Activated T-cell treated with anti-CD3 and anti-CD28 coated beads, Interleukin-2, amount 50 U/mL, for 72 hours (primary cell): ENCODE measurements at regions not wholly inside any gene's neighbourhood (a gene's known extent, or its start where the extent isn't known, plus 50 kb on each side); places are given as distances from the start of the nearest gene placed in this dataset.

ENCODE experiments used
- ATAC-seq, 2 donors: fragments of 150-1000 bp; cut with Tn5 transposase; replicated peaks in 1 of 2; 2 replicates each; pipeline ENCODE4 v1.10.0; 2021; ENCODE audit warnings: moderate library complexity in 2 of 2, mild to moderate bottlenecking in 1 of 2
- DNase-seq, 2 donors: peaks; one replicate each; pipeline ENCODE4 v3.0.0; 2021 to 2022; ENCODE audit warnings: mixed read lengths in 1 of 2
- H3K27ac Mint-ChIP-seq: one replicate; pipeline ENCODE4 v1.8.0; 2022; ENCODE audit warnings: mild to moderate bottlenecking, moderate library complexity, mixed read lengths
- H3K27me3 Mint-ChIP-seq: one replicate; pipeline ENCODE4 v1.8.0; 2022; ENCODE audit warnings: low read depth, mixed read lengths
- H3K36me3 Mint-ChIP-seq, 2 donors: one replicate each; pipeline ENCODE4 v1.8.0; 2022; ENCODE audit warnings: mixed read lengths in 2 of 2, mild to moderate bottlenecking in 1 of 2; ENCODE audit not compliant: insufficient read depth in 2 of 2
- H3K4me1 Mint-ChIP-seq: one replicate; pipeline ENCODE4 v1.8.0; 2022; ENCODE audit warnings: low read depth, mixed read lengths
- H3K4me3 Mint-ChIP-seq, 2 donors: one replicate each; pipeline ENCODE4 v1.8.0; 2022; ENCODE audit warnings: mild to moderate bottlenecking in 2 of 2, mixed read lengths in 2 of 2, moderate library complexity in 2 of 2
- H3K9me3 Mint-ChIP-seq, 2 donors: one replicate each; pipeline ENCODE4 v1.8.0; 2022; ENCODE audit warnings: mixed read lengths in 2 of 2

DNA sequence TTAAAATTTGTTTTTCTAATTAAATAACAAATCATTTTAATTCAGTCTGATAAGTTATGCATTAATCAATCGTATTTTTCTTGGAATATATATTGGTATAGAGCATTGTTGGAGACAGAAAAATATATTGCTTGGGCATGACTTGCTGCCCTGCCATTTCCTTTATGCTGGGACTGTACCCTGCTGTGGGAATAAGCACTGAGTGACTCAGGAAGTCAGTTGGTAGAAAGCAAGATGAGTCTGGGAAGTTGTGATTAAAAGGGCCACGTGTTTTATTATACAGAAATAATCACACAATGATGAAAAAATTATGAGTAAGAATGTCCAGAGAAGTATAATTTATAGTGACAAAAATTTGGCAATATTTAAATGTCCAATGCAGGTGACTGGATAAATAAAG is 139.5 kb downstream of the KIF18A start:
- H3K4me1 Mint-ChIP-seq: no peaks in the 10 kb centered on the region
- DNase-seq (no peak), ATAC-seq (no peak)
- peaks cover 0 to 1% of the 10 kb centered on the region in 2 donors for H3K9me3 Mint-ChIP-seq
- H3K4me3 Mint-ChIP-seq: no peak overlapping the region
- H3K27ac Mint-ChIP-seq: no peak overlapping the region
- H3K27me3 Mint-ChIP-seq: no peaks in the 10 kb centered on the region
- H3K36me3 Mint-ChIP-seq: no peaks in the 10 kb centered on the region

DNA sequence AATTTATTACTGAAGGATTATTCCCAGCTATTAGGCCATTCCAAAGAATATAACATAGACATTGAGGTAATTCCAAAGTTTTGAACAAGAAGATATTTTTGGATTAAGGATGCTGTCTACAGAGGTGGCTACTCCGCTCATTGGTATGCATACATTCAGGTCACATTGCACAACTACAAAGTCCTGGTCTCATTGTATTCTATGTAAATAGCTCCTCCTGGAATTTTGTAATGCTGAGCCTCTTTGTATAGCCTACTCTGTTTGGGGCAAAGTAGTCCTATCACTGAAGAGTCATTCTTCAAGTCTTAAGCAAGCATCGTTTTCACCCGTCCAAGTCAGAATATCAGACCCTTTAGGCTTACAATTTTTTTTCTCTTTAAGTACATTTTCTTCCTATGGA is 142.4 kb downstream of the KIF18A start:
- no peaks in the 10 kb centered on the region for H3K27me3 Mint-ChIP-seq
- no peaks in the 10 kb centered on the region for H3K4me1 Mint-ChIP-seq
- DNase-seq (no peak), ATAC-seq (no peak)
- no peak overlapping the region for H3K27ac Mint-ChIP-seq
- H3K36me3 Mint-ChIP-seq: no peaks in the 10 kb centered on the region
- H3K4me3 Mint-ChIP-seq: no peak overlapping the region
- H3K9me3 Mint-ChIP-seq: peaks cover 0 to 1% of the 10 kb centered on the region in 2 donors

DNA sequence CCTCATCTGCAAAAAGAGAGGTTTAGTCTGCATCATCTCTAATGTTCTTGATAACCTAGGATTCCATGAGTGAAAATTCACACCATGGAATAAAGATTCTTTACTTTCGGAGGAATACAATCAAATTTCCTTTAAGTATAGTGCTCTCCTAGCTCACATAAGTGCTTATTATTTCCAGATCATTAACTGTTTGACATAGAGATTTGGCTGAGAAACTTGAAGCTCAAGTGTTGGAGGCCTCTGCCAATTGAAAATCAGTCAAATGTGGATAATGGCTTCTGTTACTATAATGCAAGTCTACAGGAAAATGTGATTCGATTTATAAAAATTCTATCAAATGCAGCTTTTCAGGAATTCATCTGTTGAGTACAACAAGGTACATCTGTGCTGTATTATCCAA is 144.6 kb downstream of the KIF18A start:
- ATAC-seq: no peak
- H3K27ac Mint-ChIP-seq: no peak overlapping the region
- no peaks in the 10 kb centered on the region for H3K36me3 Mint-ChIP-seq
- H3K9me3 Mint-ChIP-seq: peaks cover 0 to 2% of the 10 kb centered on the region in 2 donors
- no peaks in the 10 kb centered on the region for H3K4me1 Mint-ChIP-seq
- H3K4me3 Mint-ChIP-seq: no peak overlapping the region
- no peak for DNase-seq
- H3K27me3 Mint-ChIP-seq: no peaks in the 10 kb centered on the region

DNA sequence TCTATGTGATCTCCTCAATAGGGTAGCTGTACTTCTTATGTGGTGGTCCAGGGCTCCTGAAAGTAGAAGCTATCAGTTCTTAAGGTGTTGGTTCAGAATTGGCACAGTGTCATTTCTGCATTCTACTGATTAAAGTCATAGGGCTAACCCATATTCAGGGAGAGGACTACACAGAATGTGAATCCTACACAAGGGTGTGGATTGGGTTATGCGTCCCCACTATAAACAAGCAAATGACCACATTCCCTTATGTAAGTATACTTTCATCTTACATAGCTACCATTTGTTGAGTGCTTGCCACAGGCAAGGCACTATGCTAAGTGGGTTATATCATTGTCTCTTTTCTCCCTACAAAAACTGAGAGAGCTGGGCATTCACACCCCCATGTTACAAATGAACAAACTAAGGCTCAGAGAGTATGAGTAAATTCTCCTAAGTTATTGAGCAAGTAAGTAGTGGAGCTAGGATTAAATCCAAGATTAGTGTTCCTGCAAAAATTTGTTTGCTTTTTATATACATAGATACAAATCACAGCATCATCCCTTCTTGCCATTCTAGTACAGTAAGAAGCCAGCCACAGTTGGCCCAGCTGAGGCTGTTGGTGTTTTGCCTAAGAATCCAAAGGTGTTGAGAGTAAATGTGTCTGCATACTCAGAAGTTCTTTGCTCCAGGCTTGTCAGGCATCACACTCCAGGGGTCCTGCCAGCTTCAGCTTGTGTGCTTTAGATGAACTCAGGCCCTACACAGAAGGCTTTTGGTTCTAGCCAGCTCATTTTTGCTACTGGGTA is 157.8 kb downstream of the KIF18A start:
- Mint-ChIP-seq H3K27ac (no peak overlapping the region), H3K36me3 (no peaks in the 10 kb centered on the region), H3K27me3 (no peaks in the 10 kb centered on the region), H3K4me3 (no peak overlapping the region), H3K4me1 (no peaks in the 10 kb centered on the region), H3K9me3 (no peaks in the 10 kb centered on the region)
- DNase-seq (no peak), ATAC-seq (no peak)

DNA sequence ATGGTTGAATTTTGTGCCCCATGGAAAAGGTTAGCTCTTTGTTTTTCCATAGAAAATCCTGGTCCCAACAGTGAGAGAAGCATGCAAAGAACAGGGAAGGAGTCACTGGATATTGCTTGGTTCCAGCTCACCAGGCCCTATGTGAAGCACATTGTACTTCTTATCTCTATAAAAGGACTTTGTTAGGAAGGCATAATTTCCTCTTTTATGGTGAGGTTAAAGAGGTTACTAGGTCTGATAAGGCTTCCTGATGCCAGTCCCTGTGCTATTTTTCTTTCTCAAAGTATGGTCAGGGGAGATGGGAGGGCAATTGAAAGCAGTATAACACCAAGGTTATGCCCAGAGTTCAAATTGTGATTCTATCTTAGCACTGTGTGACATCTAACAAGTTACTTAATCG is 162.6 kb downstream of the KIF18A start:
- peaks cover 0 to 1% of the 10 kb centered on the region in 2 donors for H3K36me3 Mint-ChIP-seq
- no peaks in the 10 kb centered on the region for H3K4me1 Mint-ChIP-seq
- DNase-seq (no peak), ATAC-seq (no peak)
- H3K4me3 Mint-ChIP-seq: no peak overlapping the region
- no peaks in the 10 kb centered on the region for H3K27me3 Mint-ChIP-seq
- no peaks in the 10 kb centered on the region for H3K9me3 Mint-ChIP-seq
- no peak overlapping the region for H3K27ac Mint-ChIP-seq

DNA sequence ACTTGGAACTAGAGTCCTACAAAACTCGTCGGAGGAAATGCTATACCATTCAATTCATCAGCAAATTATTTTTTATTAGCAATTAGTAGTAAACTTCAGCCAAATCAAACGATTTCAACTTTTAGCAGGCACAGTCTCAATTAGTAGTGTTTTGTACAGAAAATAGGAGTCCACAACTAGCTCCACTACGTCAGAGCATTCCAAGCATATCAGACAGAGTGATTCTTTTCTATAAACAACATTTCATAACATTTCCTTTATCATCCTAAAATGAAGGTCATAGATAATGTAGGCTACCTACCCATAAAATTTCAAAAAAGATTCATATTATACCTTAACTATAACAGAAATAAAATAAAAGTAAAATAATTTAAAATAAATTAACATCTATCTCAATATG is 169.9 kb downstream of the KIF18A start:
- Mint-ChIP-seq H3K27me3 (no peaks in the 10 kb centered on the region), H3K27ac (no peak overlapping the region), H3K4me3 (no peak overlapping the region), H3K9me3 (no peaks in the 10 kb centered on the region), H3K36me3 (peaks cover 0 to 4% of the 10 kb centered on the region in 2 donors), H3K4me1 (no peaks in the 10 kb centered on the region)
- ATAC-seq (no peak), DNase-seq (no peak)

DNA sequence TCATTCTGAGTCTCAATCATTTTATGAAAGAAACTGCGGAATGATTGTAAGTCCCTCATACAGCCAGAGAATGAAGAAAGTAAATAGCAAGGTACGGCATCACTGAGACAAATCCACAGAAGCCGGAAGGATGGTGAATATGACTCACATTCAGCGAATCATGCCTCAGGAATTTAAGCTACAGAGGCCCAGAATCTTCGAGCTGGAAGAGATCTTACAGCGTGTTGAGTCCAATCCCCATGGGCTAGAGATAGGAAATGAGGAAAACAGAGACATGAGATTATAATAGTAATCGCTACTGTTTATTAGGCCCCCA is 173.2 kb downstream of the KIF18A start:
- H3K27me3 Mint-ChIP-seq: no peaks in the 10 kb centered on the region
- no peak overlapping the region for H3K4me3 Mint-ChIP-seq
- H3K9me3 Mint-ChIP-seq: peaks cover 0 to 1% of the 10 kb centered on the region in 2 donors
- no peaks in the 10 kb centered on the region for H3K4me1 Mint-ChIP-seq
- H3K36me3 Mint-ChIP-seq: peaks cover 0 to 2% of the 10 kb centered on the region in 2 donors
- H3K27ac Mint-ChIP-seq: no peak overlapping the region
- no peak for DNase-seq
- ATAC-seq: no peak

DNA sequence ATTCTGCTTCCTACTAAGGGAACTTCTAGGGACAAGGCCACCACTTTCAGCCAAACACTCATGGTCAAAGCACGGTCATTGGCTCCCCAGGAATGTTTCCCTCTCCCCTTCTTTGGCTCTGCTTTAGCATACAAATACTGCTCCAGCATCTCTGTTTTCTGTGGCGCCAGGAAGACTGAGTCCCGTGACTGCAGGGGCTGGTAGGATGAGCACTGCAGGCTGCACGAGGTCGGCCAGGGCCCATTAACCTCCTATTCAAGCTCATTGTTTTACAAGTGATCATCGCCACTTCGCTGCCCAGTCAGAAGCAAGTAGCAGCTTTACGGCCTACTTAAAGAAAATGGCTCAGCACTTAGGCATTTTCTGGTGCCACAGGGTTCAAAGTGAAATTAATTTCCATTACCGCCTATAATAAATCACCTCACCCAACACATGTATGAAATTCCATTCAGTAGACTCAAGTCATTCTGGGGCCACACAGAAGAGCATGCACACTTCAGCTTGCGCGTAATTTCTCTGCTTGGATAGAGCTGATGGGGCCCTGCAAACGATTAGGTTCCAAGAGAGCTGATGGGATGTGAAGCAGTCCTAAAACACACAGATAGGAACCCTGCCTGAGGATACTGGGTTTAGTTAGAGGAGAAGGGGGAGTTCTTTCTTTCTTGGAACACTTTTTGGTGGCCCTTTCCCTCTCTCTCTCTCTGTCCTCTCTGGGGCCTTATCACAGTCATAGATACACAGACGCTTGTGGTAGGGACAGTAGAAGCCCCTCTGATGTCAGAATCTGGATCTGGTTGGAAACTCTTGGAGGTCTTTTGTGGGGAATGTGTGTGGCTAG is 173.7 kb downstream of the KIF18A start:
- H3K27ac Mint-ChIP-seq: no peak overlapping the region
- peaks cover 0 to 1% of the 10 kb centered on the region in 2 donors for H3K9me3 Mint-ChIP-seq
- ATAC-seq (no peak), DNase-seq (no peak)
- H3K4me1 Mint-ChIP-seq: no peaks in the 10 kb centered on the region
- H3K27me3 Mint-ChIP-seq: no peaks in the 10 kb centered on the region
- H3K36me3 Mint-ChIP-seq: peaks cover 0 to 2% of the 10 kb centered on the region in 2 donors
- H3K4me3 Mint-ChIP-seq: no peak overlapping the region

DNA sequence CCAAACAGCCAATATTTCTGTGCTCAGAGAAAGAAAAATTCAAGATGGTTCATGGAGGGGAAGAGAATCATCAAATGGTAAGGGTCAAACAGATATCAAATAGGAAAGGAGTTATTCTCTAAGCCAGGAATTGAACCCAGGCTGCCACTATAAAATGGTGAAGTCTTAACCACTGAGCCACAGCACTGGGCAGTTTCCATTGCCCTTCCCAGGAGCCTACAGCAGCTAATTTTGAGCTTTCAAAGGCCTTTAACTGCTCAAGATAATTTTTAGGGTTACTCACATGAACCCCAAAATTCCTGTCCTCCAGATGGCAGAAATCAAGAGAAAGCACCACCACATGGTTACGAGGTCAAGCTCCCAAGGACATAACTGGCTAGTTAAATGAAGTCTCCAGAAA is 176.2 kb downstream of the KIF18A start:
- no peak for ATAC-seq

DNA sequence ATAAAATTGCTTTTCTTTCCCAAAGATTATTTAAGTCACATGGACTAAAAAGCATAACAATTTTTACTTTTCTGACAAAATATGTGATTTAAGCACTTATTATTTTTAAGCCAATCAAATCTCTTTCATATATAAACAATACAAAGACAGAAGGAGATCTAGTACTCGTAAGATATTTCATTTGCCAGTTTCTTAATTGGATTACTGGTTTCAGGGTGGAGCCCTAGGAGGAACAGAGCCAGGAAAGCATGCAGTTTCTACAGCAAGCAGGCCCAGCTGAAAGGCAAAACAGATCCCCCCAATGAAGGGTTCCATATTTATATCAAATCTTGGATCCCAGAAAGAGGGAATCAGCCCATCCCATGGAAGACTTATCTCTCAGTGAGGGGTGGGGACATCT is 177.0 kb downstream of the KIF18A start:
- Mint-ChIP-seq H3K9me3 (peaks cover 0 to 1% of the 10 kb centered on the region in 2 donors), H3K27ac (no peak overlapping the region), H3K27me3 (no peaks in the 10 kb centered on the region), H3K4me3 (no peak overlapping the region), H3K4me1 (no peaks in the 10 kb centered on the region), H3K36me3 (no peaks in the 10 kb centered on the region)
- DNase-seq (no peak), ATAC-seq (no peak)

More for the DNA sequence above, 176.2 kb downstream of the KIF18A start:
- H3K4me3 Mint-ChIP-seq: no peak overlapping the region
- no peaks in the 10 kb centered on the region for H3K4me1 Mint-ChIP-seq
- H3K27me3 Mint-ChIP-seq: no peaks in the 10 kb centered on the region
- no peak overlapping the region for H3K27ac Mint-ChIP-seq
- no peak for DNase-seq
- H3K36me3 Mint-ChIP-seq: no peaks in the 10 kb centered on the region
- H3K9me3 Mint-ChIP-seq: peaks cover 0 to 1% of the 10 kb centered on the region in 2 donors

DNA sequence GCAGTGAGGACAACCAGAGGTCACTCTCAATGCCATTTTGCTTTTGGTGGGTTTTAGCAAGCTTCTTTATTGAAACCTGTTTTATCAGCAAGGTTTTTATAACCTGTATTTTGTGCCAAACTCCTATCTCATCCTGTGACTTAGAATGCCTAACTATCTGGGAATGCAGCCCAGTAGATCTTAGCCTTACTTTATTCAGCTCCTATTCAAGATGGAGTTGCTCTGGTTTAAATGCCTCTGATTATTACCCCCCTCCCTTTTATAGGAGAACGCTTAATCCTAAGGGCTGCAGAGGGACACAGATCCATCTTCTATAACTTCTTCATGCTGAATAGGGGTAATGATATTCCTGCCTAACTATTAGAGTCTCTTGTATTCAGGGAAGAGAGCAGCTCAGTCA is 179.1 kb downstream of the KIF18A start:
- DNase-seq (no peak), ATAC-seq (no peak)
- H3K27me3 Mint-ChIP-seq: no peaks in the 10 kb centered on the region
- H3K36me3 Mint-ChIP-seq: no peaks in the 10 kb centered on the region
- H3K4me1 Mint-ChIP-seq: no peaks in the 10 kb centered on the region
- H3K9me3 Mint-ChIP-seq: peaks cover 0 to 1% of the 10 kb centered on the region in 2 donors
- no peak overlapping the region for H3K27ac Mint-ChIP-seq
- H3K4me3 Mint-ChIP-seq: no peak overlapping the region

DNA sequence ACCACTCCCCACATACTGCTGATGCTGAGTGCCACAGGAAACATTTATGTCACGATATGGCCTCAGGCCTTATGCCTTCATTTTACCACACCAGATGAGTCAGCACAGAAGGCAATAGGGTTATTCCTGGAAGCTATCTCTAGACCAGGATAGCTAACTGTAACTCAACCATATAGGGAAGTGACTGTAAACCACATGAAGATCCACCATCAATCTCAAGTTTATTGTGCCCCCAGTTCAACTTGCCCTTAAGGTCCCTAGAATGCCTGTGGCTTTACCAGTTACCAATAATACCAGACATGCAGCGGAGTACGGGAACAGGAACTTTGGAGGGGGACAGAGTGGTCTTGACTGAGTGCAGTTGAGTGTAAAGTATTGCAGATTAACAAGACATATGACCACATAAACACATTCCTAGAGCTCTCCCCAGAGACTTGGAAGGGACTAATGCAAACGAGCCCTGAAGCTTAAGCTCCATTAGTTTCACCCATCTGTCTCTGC is 180.9 kb downstream of the KIF18A start:
- Mint-ChIP-seq H3K27ac (no peak overlapping the region), H3K4me1 (no peaks in the 10 kb centered on the region), H3K27me3 (no peaks in the 10 kb centered on the region), H3K4me3 (no peak overlapping the region), H3K9me3 (peaks cover 0 to 1% of the 10 kb centered on the region in 2 donors), H3K36me3 (no peaks in the 10 kb centered on the region)
- no peak for DNase-seq
- no peak for ATAC-seq

DNA sequence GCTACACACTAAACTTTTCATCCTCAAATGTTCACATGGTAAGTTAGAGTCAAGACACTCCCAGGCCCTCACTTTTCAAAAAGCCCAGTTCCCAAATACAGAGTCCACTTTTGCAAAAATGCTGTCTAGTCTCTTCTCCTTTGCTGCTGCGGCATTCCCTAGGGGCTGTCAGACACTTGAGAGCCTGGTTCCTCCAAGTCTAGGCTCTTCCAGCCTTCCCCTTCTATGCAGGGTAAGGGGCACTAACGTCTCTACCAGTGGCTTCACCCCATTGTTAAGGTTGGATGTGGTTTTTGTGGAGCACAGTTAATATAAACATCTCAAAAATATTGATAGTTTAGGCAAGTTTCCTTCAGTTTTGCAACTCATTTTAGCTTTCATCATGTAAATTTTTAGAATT is 181.5 kb downstream of the KIF18A start:
- Mint-ChIP-seq H3K4me1 (no peaks in the 10 kb centered on the region), H3K36me3 (no peaks in the 10 kb centered on the region), H3K4me3 (no peak overlapping the region), H3K27ac (no peak overlapping the region), H3K27me3 (no peaks in the 10 kb centered on the region), H3K9me3 (peaks cover 0 to 1% of the 10 kb centered on the region in 2 donors)
- ATAC-seq: no peak
- no peak for DNase-seq
